ENCODE measurements at regions not wholly inside any gene's neighbourhood (a gene's known extent, or its start where the extent isn't known, plus 50 kb on each side); places are given as distances from the start of the nearest gene placed in this dataset.

DNA sequence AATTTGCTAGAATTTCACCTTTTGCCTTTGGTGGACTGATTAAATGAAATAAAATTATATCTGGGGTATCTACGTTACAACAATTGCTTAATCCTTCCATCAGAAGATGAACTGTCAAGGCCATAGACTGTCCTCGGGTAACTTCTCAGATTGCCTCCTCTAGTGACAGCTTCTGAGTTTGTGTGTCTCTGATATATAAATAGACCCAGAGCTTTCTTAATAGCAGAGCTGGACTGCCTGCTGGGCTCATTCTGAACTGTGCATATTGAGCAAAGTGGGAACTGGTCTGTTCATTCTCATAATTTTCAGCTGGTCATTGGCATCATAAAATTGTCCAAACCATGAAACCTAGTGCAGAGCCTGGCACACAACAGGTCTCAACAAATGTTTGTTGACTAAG, 99.1 kb upstream of the GRAMD1B start:
- H3K9me3 ChIP-seq, result no peaks in the 10 kb centered on the region
- WGBS, 2 donors, result 67 to 79% methylated on average over 2 of the region's 2 CpGs
- no peak for TF ChIP-seq POLR2AphosphoS5 (IDR thresholded peaks at IDR 0.05)
- TF ChIP-seq EP300 (IDR thresholded peaks at IDR 0.05), result no peak
- TF ChIP-seq CTCF (IDR thresholded peaks at IDR 0.05), result no peak
- TF ChIP-seq POLR2A (IDR thresholded peaks at IDR 0.05), result no peak
- no peaks in the 10 kb centered on the region for H3K36me3 ChIP-seq
- no peak overlapping the region for H3K27ac ChIP-seq
- DNase-seq, result no peak
- no peak overlapping the region for H3K4me3 ChIP-seq
- no peaks in the 10 kb centered on the region for H3K27me3 ChIP-seq
- H3K4me1 ChIP-seq, result no peaks in the 10 kb centered on the region
- ATAC-seq (ENCODE audit: low FRiP score in 2 of 2), result no peak

GRCh38 chr11:123330471-123330870, 99.6 kb upstream of the GRAMD1B start:
- no peak for TF ChIP-seq POLR2AphosphoS5 (IDR thresholded peaks at IDR 0.05)
- TF ChIP-seq POLR2A (IDR thresholded peaks at IDR 0.05), result no peak
- no peak for TF ChIP-seq EP300 (IDR thresholded peaks at IDR 0.05)
- no peak for TF ChIP-seq CTCF (IDR thresholded peaks at IDR 0.05)
- no peaks in the 10 kb centered on the region for H3K9me3 ChIP-seq
- H3K36me3 ChIP-seq, result no peaks in the 10 kb centered on the region
- DNase-seq, result no peak
- WGBS, 2 donors, result 65 to 68% methylated on average over 2 of the region's 2 CpGs
- H3K27ac ChIP-seq, result no peak overlapping the region
- no peak for ATAC-seq (ENCODE audit: low FRiP score in 2 of 2)
- H3K4me1 ChIP-seq, result no peaks in the 10 kb centered on the region
- no peak overlapping the region for H3K4me3 ChIP-seq
- H3K27me3 ChIP-seq, result no peaks in the 10 kb centered on the region

GRCh38 chr11:123330071-123330470, 100.0 kb upstream of the GRAMD1B start:
- 38 to 43% methylated on average over 4 of the region's 4 CpGs for WGBS, 2 donors
- no peak for ATAC-seq (ENCODE audit: low FRiP score in 2 of 2)
- no peak overlapping the region for H3K27ac ChIP-seq
- no peaks in the 10 kb centered on the region for H3K36me3 ChIP-seq
- DNase-seq, result no peak
- no peaks in the 10 kb centered on the region for H3K4me1 ChIP-seq
- H3K9me3 ChIP-seq, result no peaks in the 10 kb centered on the region
- no peak overlapping the region for H3K4me3 ChIP-seq
- H3K27me3 ChIP-seq, result no peaks in the 10 kb centered on the region
- TF ChIP-seq POLR2AphosphoS5 (IDR thresholded peaks at IDR 0.05) (no peak), EP300 (IDR thresholded peaks at IDR 0.05) (no peak)

GRCh38 chr11:123328281-123328867, 101.7 kb upstream of the GRAMD1B start:
- DNase-seq (no peak), ATAC-seq (ENCODE audit: low FRiP score in 2 of 2) (no peak)
- Histone ChIP-seq H3K4me1 (no peaks in the 10 kb centered on the region), H3K9me3 (no peaks in the 10 kb centered on the region), H3K36me3 (no peaks in the 10 kb centered on the region), H3K27me3 (no peaks in the 10 kb centered on the region), H3K4me3 (no peak overlapping the region), H3K27ac (no peak overlapping the region)
- TF ChIP-seq POLR2A (IDR thresholded peaks at IDR 0.05) (no peak), EP300 (IDR thresholded peaks at IDR 0.05) (no peak), CTCF (IDR thresholded peaks at IDR 0.05) (no peak), POLR2AphosphoS5 (IDR thresholded peaks at IDR 0.05) (no peak)
- 41 to 61% methylated on average over 5 of the region's 5 CpGs for WGBS, 2 donors

DNA sequence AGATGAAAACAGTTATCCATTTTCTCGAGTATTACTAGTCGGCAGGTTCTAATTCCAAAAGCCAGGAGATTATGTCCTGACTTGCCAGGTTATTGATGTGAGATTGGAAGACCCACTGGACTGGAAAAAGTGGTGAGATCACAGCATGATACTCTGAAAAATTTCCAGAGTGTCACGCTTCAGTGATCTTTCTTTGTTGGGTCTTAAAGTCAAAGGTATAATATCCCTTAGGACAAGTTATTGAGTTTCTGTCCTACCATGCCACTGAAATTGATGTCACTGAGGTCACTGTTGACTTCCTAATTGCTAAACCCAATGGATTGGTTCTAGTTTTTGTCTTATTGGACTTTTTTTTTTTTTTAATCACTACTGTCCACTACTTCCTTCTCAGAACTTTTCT, 104.5 kb upstream of the GRAMD1B start:
- no peak for TF ChIP-seq POLR2A (IDR thresholded peaks at IDR 0.05)
- Histone ChIP-seq H3K4me3 (no peak overlapping the region), H3K27ac (no peak overlapping the region), H3K27me3 (no peaks in the 10 kb centered on the region), H3K36me3 (no peaks in the 10 kb centered on the region), H3K9me3 (no peaks in the 10 kb centered on the region), H3K4me1 (no peaks in the 10 kb centered on the region)
- DNase-seq, result no peak
- 92 to 96% methylated on average over 3 of the region's 3 CpGs for WGBS, 2 donors
- no peak for ATAC-seq (ENCODE audit: low FRiP score in 2 of 2)

- ATAC-seq (ENCODE audit: low FRiP score in 2 of 2) (no peak), DNase-seq (no peak)
- Histone ChIP-seq H3K36me3 (no peaks in the 10 kb centered on the region), H3K4me3 (no peak overlapping the region), H3K27me3 (no peaks in the 10 kb centered on the region), H3K27ac (no peak overlapping the region), H3K9me3 (no peaks in the 10 kb centered on the region), H3K4me1 (no peaks in the 10 kb centered on the region)
- WGBS, 2 donors, result 44 to 58% methylated on average over 3 of the region's 3 CpGs
- TF ChIP-seq POLR2AphosphoS5 (IDR thresholded peaks at IDR 0.05) (no peak), EP300 (IDR thresholded peaks at IDR 0.05) (no peak), POLR2A (IDR thresholded peaks at IDR 0.05) (no peak), CTCF (IDR thresholded peaks at IDR 0.05) (no peak)
Observed at GRCh38 chr11:123323568-123323967, 106.5 kb upstream of the GRAMD1B start.

Data from upper lobe of left lung (tissue), 6 donors.